Heart right ventricle (tissue), 16 donors: ENCODE measurements at regions not wholly inside any gene's neighbourhood (a gene's known extent, or its start where the extent isn't known, plus 50 kb on each side); places are given as distances from the start of the nearest gene placed in this dataset.

Experiments
- ATAC-seq, 8 donors: fragments of 200-7000 bp; cut with Tn5 transposase; one replicate each; pipeline ENCODE4 v1.9.1; 2020; ENCODE audit warnings: mild to moderate bottlenecking in 8 of 8, moderate library complexity in 8 of 8, moderate number of reproducible peaks in 1 of 8
- DNase-seq, 2 donors: peaks; one replicate each; pipeline ENCODE4 v3.0.0-alpha.2; 2020
- H3K27ac ChIP-seq, 10 donors: fragments of 200-600 bp; sonication (generic) in 2 of 10; one replicate each; pipeline versions ENCODE4 v1.5.0 to v1.8.0; 2020 to 2022; ENCODE audit warnings: mild to moderate bottlenecking in 3 of 10
- H3K27me3 ChIP-seq, 7 donors: fragments of 200-600 bp; one replicate each; pipeline ENCODE4 v1.8.0; 2021 to 2022; ENCODE audit warnings: mild to moderate bottlenecking in 2 of 7
- H3K36me3 ChIP-seq, 9 donors: fragments of 200-600 bp; sonication (generic) in 1 of 9; one replicate each; pipeline versions ENCODE4 v1.5.0 to v1.8.0; 2020 to 2022; ENCODE audit warnings: mild to moderate bottlenecking in 2 of 9
- H3K4me1 ChIP-seq, 9 donors: fragments of 200-600 bp; sonication (generic) in 1 of 9; one replicate each; pipeline versions ENCODE4 v1.5.0 to v1.8.0; 2020 to 2022; ENCODE audit warnings: mild to moderate bottlenecking in 4 of 9
- H3K4me3 ChIP-seq, 10 donors: fragments of 200-600 bp; sonication (generic) in 2 of 10; one replicate each; pipeline versions ENCODE4 v1.5.0 to v1.8.0; 2020 to 2022; ENCODE audit warnings: mild to moderate bottlenecking in 7 of 10, moderate library complexity in 2 of 10
- H3K9me3 ChIP-seq, 11 donors: fragments of 200-600 bp in 10 of 11; sonication (generic) in 2 of 11; one replicate each; pipeline versions ENCODE4 v1.5.0 to v1.8.0; 2013 to 2022; ENCODE audit warnings: mild to moderate bottlenecking in 2 of 11, control low read depth in 1 of 11, moderate library complexity in 1 of 11
- WGBS, 2 donors: extraction: QIAGEN DNeasy Blood & Tissue Kit; methylation state at CpG; one replicate each; pipeline ENCODE4 v1.1.7; 2013; ENCODE audit warnings: inconsistent platforms in 1 of 2; 5-methylcytosine and 5-hydroxymethylcytosine counted together
- intact Hi-C, 10 donors: fragments of 100-400 bp; cut with DNase I; formaldehyde crosslinking; loops; one replicate each; pipeline versions ENCODE4 v1.11.1 to v1.14.2; 2022
- TF ChIP-seq, protein P1 (sequence below), 9 donors: fragments of 200-600 bp; sonication (generic) in 2 of 9; IDR thresholded peaks; one replicate each; pipeline versions ENCODE4 v1.5.0 to v1.8.0; 2021 to 2022; ENCODE audit warnings: antibody characterized with exemption in 9 of 9, mild to moderate bottlenecking in 5 of 9, moderate library complexity in 1 of 9
- donor health status: Arrhythmogenic right ventricular cardiomyopathy.
- donor health status: ischemic (EF 13 %, LVEDD 7.1; RV severe dilation, severe dysfunction).
- donor health status: healthy with polysubstance abuse.
- donor health status: DM: no; HTN: yes; CAD: no.
- donor health status: DM: no; HTN: no; CAD: no.
- donor health status: ischemic (EF 25% LVEDD 6.9; RV normal size, moderate dysfunction).
- donor health status: ischemic (EF 25% LVEDD 5.7; RV mildly dilated, moderate dysfunction).
- donor health status: healthy.
- donor health status: DM: yes; HTN: yes; CAD: no.
- donor health status: Ischemic cardiomyopathy.
- donor health status: ischemic (EF 35%, LVEDD 5.7; RV mildly dilated, moderate dysfunction).
- donor health status: nonischemic (EF 11% LVEDD 7.7; RV severe dilation, severe dysfunction).
- donor health status: DM: yes; HTN: yes; CAD: no.
- donor health status: PGD.
- donor health status: ischemic (EF 29% LVEDD 5.4; RV normal size, mild dysfunction).
- donor health status: nonischemic (EF 23%, LVEDD 6.1; RV moderate dilation, normal function).

DNA sequence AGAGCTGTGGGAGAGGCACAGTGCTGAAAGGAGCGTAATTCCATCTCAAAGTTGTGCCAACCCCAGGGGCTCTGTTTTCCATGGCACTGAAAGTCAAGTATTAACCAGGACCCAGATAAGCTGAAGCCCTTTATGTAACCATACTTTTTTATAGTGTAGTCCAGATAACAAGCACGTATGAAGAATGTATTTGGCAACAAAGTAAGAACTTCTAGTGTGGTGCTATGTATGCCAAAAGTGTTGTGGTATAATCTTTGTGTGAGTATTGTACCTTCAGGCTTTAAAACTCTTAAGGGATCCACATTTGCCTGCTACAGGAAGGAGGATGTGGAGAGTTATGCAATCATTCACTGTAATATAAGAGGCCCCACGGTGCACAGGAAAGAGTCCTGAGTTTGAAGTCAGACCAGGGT, 129.4 kb downstream of the IBTK start:
- Histone ChIP-seq H3K27ac (peak overlapping the region in 5 of 10 donors; percentile 30 to 60 (median 45)), H3K9me3 (no peaks in the 10 kb centered on the region), H3K4me1 (peaks cover 0 to 13% (median 0%) of the 10 kb centered on the region in 9 donors), H3K27me3 (no peaks in the 10 kb centered on the region), H3K4me3 (no peak overlapping the region), H3K36me3 (no peaks in the 10 kb centered on the region)
- 25 to 32% methylated on average over 3 of the region's 3 CpGs for WGBS, 2 donors
- TF ChIP-seq, protein P1, sequence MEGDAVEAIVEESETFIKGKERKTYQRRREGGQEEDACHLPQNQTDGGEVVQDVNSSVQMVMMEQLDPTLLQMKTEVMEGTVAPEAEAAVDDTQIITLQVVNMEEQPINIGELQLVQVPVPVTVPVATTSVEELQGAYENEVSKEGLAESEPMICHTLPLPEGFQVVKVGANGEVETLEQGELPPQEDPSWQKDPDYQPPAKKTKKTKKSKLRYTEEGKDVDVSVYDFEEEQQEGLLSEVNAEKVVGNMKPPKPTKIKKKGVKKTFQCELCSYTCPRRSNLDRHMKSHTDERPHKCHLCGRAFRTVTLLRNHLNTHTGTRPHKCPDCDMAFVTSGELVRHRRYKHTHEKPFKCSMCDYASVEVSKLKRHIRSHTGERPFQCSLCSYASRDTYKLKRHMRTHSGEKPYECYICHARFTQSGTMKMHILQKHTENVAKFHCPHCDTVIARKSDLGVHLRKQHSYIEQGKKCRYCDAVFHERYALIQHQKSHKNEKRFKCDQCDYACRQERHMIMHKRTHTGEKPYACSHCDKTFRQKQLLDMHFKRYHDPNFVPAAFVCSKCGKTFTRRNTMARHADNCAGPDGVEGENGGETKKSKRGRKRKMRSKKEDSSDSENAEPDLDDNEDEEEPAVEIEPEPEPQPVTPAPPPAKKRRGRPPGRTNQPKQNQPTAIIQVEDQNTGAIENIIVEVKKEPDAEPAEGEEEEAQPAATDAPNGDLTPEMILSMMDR (IDR thresholded peaks at IDR 0.05), result no peak
- ATAC-seq, result peak; percentile 42 to 88 (median 76)
- intact Hi-C loops, result no loop called here
- peak in 1 of 2 donors; percentile 11 for DNase-seq

DNA sequence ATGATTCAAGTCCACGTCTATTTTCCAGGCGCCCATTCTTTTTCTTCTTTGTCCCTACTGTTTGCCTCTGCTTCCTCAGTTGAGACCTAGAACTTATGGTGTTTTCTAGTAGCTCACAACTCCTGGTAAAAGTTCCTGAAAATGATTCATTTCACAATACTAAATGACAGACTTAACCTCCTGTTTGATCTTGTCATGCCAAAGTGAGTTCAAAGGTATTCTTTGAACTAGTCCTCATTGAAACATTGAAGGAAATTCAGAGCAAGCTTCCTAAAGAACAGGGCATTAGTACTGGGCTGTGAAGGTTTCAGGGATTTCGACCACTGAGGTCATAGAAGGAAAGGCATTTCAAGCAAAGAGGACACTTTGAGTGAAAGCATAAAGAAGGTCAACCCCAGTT, 132.8 kb downstream of the IBTK start:
- ATAC-seq (no peak), DNase-seq (no peak)
- intact Hi-C loops, result no loop called here
- Histone ChIP-seq H3K4me3 (no peak overlapping the region), H3K27me3 (no peaks in the 10 kb centered on the region), H3K27ac (no peak overlapping the region), H3K36me3 (no peaks in the 10 kb centered on the region), H3K4me1 (peaks cover 0 to 25% (median 0%) of the 10 kb centered on the region in 9 donors), H3K9me3 (peaks cover 0 to 11% (median 0%) of the 10 kb centered on the region in 11 donors)
- WGBS, 2 donors, result 91 to 95% methylated on average over 3 of the region's 3 CpGs
- TF ChIP-seq, protein P1 (IDR thresholded peaks at IDR 0.05), result no peak

DNA sequence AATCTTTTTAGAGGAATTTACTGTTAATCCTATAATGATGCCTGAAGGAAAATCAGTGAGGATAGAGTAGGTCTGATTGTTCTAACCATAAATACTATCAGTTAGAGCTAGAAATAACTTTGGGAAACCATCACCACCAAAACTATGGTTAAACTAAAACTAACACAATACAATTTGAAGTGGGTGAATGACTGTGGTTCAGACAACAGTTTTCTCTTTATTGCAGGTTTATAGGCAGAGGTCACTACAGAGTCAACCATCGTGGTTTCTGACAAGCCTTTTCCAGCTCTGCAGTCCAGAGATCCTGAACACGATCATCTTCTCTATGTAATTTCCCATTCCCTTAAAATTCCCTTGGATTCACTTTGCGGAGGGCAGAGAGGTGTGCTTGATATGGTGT, 134.3 kb downstream of the IBTK start:
- no peak overlapping the region for H3K4me3 ChIP-seq
- 80% methylated on average over 3 of the region's 3 CpGs for WGBS, 2 donors
- peaks cover 0 to 22% (median 12%) of the 10 kb centered on the region in 11 donors for H3K9me3 ChIP-seq
- DNase-seq (no peak), ATAC-seq (no peak)
- peak overlapping the region in 2 of 10 donors; percentile 24 to 26 for H3K27ac ChIP-seq
- H3K27me3 ChIP-seq, result no peaks in the 10 kb centered on the region
- intact Hi-C loops, result no loop called here
- TF ChIP-seq, protein P1 (IDR thresholded peaks at IDR 0.05), result no peak
- no peaks in the 10 kb centered on the region for H3K36me3 ChIP-seq
- peaks cover 0 to 18% (median 0%) of the 10 kb centered on the region in 9 donors for H3K4me1 ChIP-seq

DNA sequence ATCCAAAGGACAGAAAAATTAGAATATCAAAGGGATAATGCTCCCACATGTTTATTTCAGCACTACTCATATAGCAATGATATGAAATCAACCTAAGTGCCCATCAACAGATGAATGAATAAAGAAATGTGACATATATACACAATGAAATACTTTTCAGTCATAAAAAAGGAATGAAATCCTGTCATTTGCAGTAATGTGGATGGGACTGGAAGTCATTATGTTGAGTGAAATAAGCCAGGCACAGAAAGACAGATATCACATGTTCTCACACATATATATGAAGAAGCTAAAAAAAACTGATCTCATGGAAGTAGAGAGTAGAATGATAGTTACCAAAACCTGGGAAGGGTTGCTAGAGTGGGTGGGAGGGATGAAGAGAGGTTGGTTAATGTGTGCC, 135.7 kb downstream of the IBTK start:
- no peak overlapping the region for H3K4me3 ChIP-seq
- H3K27me3 ChIP-seq, result no peaks in the 10 kb centered on the region
- H3K27ac ChIP-seq, result no peak overlapping the region
- DNase-seq (no peak), ATAC-seq (no peak)
- no peaks in the 10 kb centered on the region for H3K36me3 ChIP-seq
- intact Hi-C loops, result no loop called here
- H3K4me1 ChIP-seq, result peaks cover 0 to 13% (median 0%) of the 10 kb centered on the region in 9 donors
- TF ChIP-seq, protein P1 (IDR thresholded peaks at IDR 0.05), result no peak
- peaks cover 0 to 27% (median 13%) of the 10 kb centered on the region in 11 donors for H3K9me3 ChIP-seq
